Spleen (tissue), 11 donors: ENCODE measurements at regions not wholly inside any gene's neighbourhood (a gene's known extent, or its start where the extent isn't known, plus 50 kb on each side); places are given as distances from the start of the nearest gene placed in this dataset.

ENCODE experiments used
- DNase-seq: peaks from one replicate; pipeline ENCODE4 v3.0.0-alpha.2; 2020
- H3K27ac ChIP-seq, 8 donors: fragments of 200-600 bp; sonication (generic) in 7 of 8; 1 replicate in 4 of 8; 2 replicates in 4 of 8; pipeline versions ENCODE4 v1.5.0 to v1.8.0; 2016 to 2021; ENCODE audit warnings: inconsistent platforms in 4 of 8, mild to moderate bottlenecking in 4 of 8, moderate library complexity in 1 of 8
- H3K27me3 ChIP-seq, 7 donors: fragments of 200-600 bp; sonication (generic) in 6 of 7; replicated peaks in 1 of 7; 1 replicate in 4 of 7; 2 replicates in 3 of 7; pipeline versions ENCODE4 v1.5.0 to v1.8.0; 2016 to 2021; ENCODE audit warnings: inconsistent platforms in 3 of 7, mild to moderate bottlenecking in 1 of 7
- H3K36me3 ChIP-seq, 6 donors: fragments of 200-600 bp; sonication (generic) in 5 of 6; 1 replicate in 4 of 6; 2 replicates in 2 of 6; pipeline versions ENCODE4 v1.5.0 to v1.8.0; 2016 to 2021; ENCODE audit warnings: inconsistent platforms in 2 of 6
- H3K4me1 ChIP-seq, 6 donors: fragments of 200-600 bp; sonication (generic) in 5 of 6; 1 replicate in 3 of 6; 2 replicates in 3 of 6; pipeline versions ENCODE4 v1.5.0 to v1.8.0; 2016 to 2021; ENCODE audit warnings: inconsistent platforms in 3 of 6
- H3K4me3 ChIP-seq, 8 donors: fragments of 200-600 bp; sonication (generic) in 7 of 8; 1 replicate in 4 of 8; 2 replicates in 4 of 8; pipeline versions ENCODE4 v1.5.0 to v1.8.0; 2016 to 2021; ENCODE audit warnings: inconsistent platforms in 4 of 8, mild to moderate bottlenecking in 4 of 8, moderate library complexity in 2 of 8
- H3K9me3 ChIP-seq, 8 donors: fragments of 200-600 bp; sonication (generic) in 7 of 8; 1 replicate in 4 of 8; 2 replicates in 4 of 8; pipeline versions ENCODE4 v1.5.0 to v1.8.0; 2016 to 2021; ENCODE audit warnings: inconsistent platforms in 4 of 8
- POLR2A ChIP-seq, 3 donors: fragments of 450-650 bp; IDR thresholded peaks; one replicate each; pipeline ENCODE4 v1.5.1; 2017; ENCODE audit warnings: antibody characterized with exemption in 3 of 3, mild to moderate bottlenecking in 1 of 3
- POLR2AphosphoS5 ChIP-seq, 3 donors: sonication (generic); formaldehyde crosslinking; IDR thresholded peaks; one replicate each; pipeline ENCODE4 v1.5.1; 2017; ENCODE audit warnings: antibody characterized with exemption in 3 of 3
- WGBS, 5 donors: extraction: QIAGEN DNeasy Blood & Tissue Kit in 3 of 5; methylation state at CpG; one replicate each; pipeline versions ENCODE4 v1.1.5 to v1.1.7; 2013 to 2018; 5-methylcytosine and 5-hydroxymethylcytosine counted together
- intact Hi-C: fragments of 100-400 bp; cut with DNase I; formaldehyde crosslinking; loops from one replicate; pipeline ENCODE4 v1.15.0; 2023; ENCODE audit warnings: low total_unique reads
- TF ChIP-seq, protein P1 (sequence below), 11 experiments: fragments of 200-600 bp in 7 of 11; fragments of 450-650 bp in 4 of 11; sonication (generic) in 4 of 11; IDR thresholded peaks in 8 of 11; conservative IDR thresholded peaks in 3 of 11; 1 replicate in 7 of 11; 2 replicates in 4 of 11; pipeline versions ENCODE4 v1.4.0 to v1.8.0; 2016 to 2021; ENCODE audit warnings: antibody characterized with exemption in 11 of 11, inconsistent platforms in 4 of 11, mild to moderate bottlenecking in 1 of 11
- donor health status: healthy with polysubstance abuse.
- donor health status: DM: no; HTN: no; CAD: no; lungs with moderate emphysema.
- donor health status: DM: no; HTN: no; CAD: no.
- donor health status: Bipolar disorder and iron deficiency.
- donor health status: healthy.
- donor health status: DM: no; HTN: no; CAD: no.
- donor health status: DM: yes; HTN: yes; CAD: no.

DNA sequence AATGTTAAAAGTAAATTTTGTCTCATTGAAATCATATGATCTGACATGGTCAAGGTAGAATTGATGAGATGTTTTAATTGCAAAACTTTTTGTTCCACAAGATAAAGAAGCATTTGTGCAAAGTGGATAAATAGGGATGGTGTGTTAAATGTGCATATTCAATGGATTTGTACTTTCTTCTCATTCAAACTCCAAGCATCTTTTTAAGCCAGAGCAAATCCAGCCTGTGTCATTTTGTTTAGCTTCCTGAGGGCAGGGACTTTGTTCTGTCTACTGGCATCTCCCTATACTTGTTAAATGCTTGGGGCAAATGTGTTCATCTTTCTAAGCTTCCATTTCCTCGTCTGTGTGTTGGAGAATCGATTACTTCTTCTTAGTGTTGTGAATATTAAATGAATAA is 200.3 kb downstream of the SLIT2 start:
- no peak for TF ChIP-seq POLR2A (IDR thresholded peaks at IDR 0.05)
- TF ChIP-seq, protein P1, sequence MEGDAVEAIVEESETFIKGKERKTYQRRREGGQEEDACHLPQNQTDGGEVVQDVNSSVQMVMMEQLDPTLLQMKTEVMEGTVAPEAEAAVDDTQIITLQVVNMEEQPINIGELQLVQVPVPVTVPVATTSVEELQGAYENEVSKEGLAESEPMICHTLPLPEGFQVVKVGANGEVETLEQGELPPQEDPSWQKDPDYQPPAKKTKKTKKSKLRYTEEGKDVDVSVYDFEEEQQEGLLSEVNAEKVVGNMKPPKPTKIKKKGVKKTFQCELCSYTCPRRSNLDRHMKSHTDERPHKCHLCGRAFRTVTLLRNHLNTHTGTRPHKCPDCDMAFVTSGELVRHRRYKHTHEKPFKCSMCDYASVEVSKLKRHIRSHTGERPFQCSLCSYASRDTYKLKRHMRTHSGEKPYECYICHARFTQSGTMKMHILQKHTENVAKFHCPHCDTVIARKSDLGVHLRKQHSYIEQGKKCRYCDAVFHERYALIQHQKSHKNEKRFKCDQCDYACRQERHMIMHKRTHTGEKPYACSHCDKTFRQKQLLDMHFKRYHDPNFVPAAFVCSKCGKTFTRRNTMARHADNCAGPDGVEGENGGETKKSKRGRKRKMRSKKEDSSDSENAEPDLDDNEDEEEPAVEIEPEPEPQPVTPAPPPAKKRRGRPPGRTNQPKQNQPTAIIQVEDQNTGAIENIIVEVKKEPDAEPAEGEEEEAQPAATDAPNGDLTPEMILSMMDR (IDR thresholded peaks at IDR 0.05 in 8 of 11, conservative IDR thresholded peaks at IDR 0.05 in 3 of 11) = no peak
- no peak for TF ChIP-seq POLR2AphosphoS5 (IDR thresholded peaks at IDR 0.05)
- Histone ChIP-seq H3K4me3 (no peak overlapping the region), H3K9me3 (no peaks in the 10 kb centered on the region), H3K27ac (no peak overlapping the region), H3K36me3 (no peaks in the 10 kb centered on the region), H3K27me3 (no peaks in the 10 kb centered on the region), H3K4me1 (peaks cover 0 to 3% (median 0%) of the 10 kb centered on the region in 6 donors)
- intact Hi-C loops = no loop called here
- WGBS, 5 donors = 75 to 83% (median 80%) methylated on average over 2 of the region's 2 CpGs
- DNase-seq = no peak

DNA sequence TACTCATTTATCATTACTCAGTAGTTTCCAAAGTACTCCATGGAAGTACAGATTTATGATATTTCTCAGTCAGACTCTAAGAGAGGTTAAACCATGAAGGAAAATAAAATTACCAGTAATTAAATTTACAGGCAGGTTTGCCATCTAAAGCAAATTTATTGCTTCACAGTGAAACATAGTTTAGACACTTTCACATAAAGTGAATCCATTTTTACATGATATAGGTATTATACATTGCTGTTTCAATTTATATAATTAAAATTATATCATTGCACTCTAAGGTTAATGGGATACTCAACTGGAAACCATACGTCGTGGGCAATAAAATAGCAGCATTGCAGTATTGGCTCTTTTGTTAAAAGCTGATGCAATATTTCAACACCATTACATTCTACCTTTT is 202.8 kb downstream of the SLIT2 start:
- TF ChIP-seq POLR2AphosphoS5 (IDR thresholded peaks at IDR 0.05) (no peak), POLR2A (IDR thresholded peaks at IDR 0.05) (no peak)
- TF ChIP-seq, protein P1 (IDR thresholded peaks at IDR 0.05 in 8 of 11, conservative IDR thresholded peaks at IDR 0.05 in 3 of 11) = no peak
- Histone ChIP-seq H3K4me3 (no peak overlapping the region), H3K9me3 (no peaks in the 10 kb centered on the region), H3K27ac (no peak overlapping the region), H3K27me3 (no peaks in the 10 kb centered on the region), H3K36me3 (no peaks in the 10 kb centered on the region), H3K4me1 (no peaks in the 10 kb centered on the region)
- intact Hi-C loops = no loop called here
- 87 to 95% (median 94%) methylated on average over 2 of the region's 2 CpGs for WGBS, 5 donors
- DNase-seq = no peak

DNA sequence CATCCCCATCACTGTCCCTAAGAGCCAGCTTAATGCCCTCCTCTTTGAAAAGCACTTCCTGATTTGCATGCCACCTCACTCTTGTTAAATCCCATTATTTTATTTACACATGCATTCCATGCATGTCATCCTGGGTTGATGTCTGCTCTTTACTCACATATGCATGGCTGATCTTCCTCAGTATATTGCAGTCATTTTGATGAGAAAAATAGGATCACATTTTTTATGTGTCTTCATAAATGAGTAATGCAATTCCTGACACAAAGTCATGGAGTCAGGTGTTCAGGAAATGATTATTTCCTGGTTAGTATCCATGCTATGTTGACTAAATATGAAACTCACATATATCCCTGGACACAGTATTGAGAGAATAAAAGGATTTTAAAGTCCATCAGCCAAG is 204.7 kb downstream of the SLIT2 start:
- Histone ChIP-seq H3K27me3 (no peaks in the 10 kb centered on the region), H3K27ac (no peak overlapping the region), H3K4me3 (no peak overlapping the region), H3K9me3 (no peaks in the 10 kb centered on the region), H3K36me3 (no peaks in the 10 kb centered on the region), H3K4me1 (no peaks in the 10 kb centered on the region)
- intact Hi-C loops = no loop called here
- no peak for DNase-seq
- TF ChIP-seq, protein P1 (IDR thresholded peaks at IDR 0.05 in 8 of 11, conservative IDR thresholded peaks at IDR 0.05 in 3 of 11) = no peak
- TF ChIP-seq POLR2AphosphoS5 (IDR thresholded peaks at IDR 0.05) = no peak
- no peak for TF ChIP-seq POLR2A (IDR thresholded peaks at IDR 0.05)

DNA sequence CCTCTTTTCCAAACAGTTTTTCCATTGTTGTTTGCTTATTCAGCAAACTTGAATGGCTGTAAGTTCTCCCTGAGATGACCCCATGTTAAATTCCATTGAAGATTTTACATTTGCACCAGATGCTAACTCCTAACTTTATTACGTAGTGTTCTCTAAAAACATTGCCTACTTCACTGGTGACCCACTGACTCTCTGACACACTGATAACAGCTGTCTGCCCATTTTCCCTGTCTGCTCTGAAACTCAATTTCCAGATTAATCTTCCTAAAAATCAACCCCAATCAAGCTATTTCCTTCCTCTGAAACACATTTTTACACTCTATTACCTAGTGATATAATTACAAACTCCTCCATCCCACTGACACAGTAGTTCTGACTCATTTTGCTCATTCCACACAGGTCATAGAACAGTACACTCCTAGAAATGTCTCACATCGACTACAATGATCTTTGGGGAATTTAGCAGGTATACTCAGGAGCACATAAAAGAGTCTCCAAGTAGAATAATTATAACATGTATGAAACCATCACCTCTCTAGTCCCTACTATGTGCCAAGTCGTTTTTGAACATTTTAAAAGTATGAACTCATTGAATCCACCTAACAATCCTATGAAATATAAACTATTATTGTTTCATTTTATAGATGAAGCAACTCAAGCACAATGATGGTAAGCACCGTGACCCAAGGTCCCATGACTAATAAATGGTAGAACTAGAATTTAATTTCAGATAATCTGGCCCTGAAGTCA is 210.9 kb downstream of the SLIT2 start:
- Histone ChIP-seq H3K36me3 (no peaks in the 10 kb centered on the region), H3K27me3 (no peaks in the 10 kb centered on the region), H3K9me3 (no peaks in the 10 kb centered on the region), H3K4me1 (no peaks in the 10 kb centered on the region), H3K4me3 (no peak overlapping the region), H3K27ac (no peak overlapping the region)
- intact Hi-C loops = no loop called here
- DNase-seq = no peak
- no peak for TF ChIP-seq POLR2AphosphoS5 (IDR thresholded peaks at IDR 0.05)
- no peak for TF ChIP-seq POLR2A (IDR thresholded peaks at IDR 0.05)
- TF ChIP-seq, protein P1 (IDR thresholded peaks at IDR 0.05 in 8 of 11, conservative IDR thresholded peaks at IDR 0.05 in 3 of 11) = no peak
- WGBS, 5 donors = 71 to 75% (median 74%) methylated on average over 4 of the region's 4 CpGs
